ENCODE measurements at regions not wholly inside any gene's neighbourhood (a gene's known extent, or its start where the extent isn't known, plus 50 kb on each side); places are given as distances from the start of the nearest gene placed in this dataset.

GRCh38 chr5:162593881-162594280 lies 526.3 kb downstream of the GABRG2 start:
- TF ChIP-seq CTCF (IDR thresholded peaks at IDR 0.05) (no peak), POLR2A (IDR thresholded peaks at IDR 0.05) (no peak)
